Small intestine (tissue), 7 donors: ENCODE measurements at regions not wholly inside any gene's neighbourhood (a gene's known extent, or its start where the extent isn't known, plus 50 kb on each side); places are given as distances from the start of the nearest gene placed in this dataset.

Experiments
- DNase-seq, 2 donors: peaks; one replicate each; pipeline versions ENCODE4 v3.0.0 to v3.0.0-alpha.2; 2013
- FAIRE-seq: peaks from 2 replicates; lab custom pipeline; 2012; peaks lifted over from hg19 to GRCh38; lab: Jason Lieb, UNC
- H3K27ac ChIP-seq, 3 donors: one replicate each; pipeline ENCODE4 v1.5.1; 2013; ENCODE audit warnings: low read length in 2 of 3, mild to moderate bottlenecking in 2 of 3, control low read depth in 1 of 3, inconsistent platforms in 1 of 3, low read depth in 1 of 3, moderate library complexity in 1 of 3
- H3K27me3 ChIP-seq, 3 donors: one replicate each; pipeline ENCODE4 v1.6.1; 2013; ENCODE audit warnings: low read length in 3 of 3, inconsistent platforms in 1 of 3; ENCODE audit not compliant: control insufficient read depth in 3 of 3, insufficient read depth in 3 of 3
- H3K36me3 ChIP-seq, 3 donors: one replicate each; pipeline ENCODE4 v1.6.1; 2013; ENCODE audit warnings: low read length in 3 of 3, inconsistent platforms in 1 of 3, low read depth in 1 of 3, mild to moderate bottlenecking in 1 of 3, moderate library complexity in 1 of 3; ENCODE audit not compliant: control insufficient read depth in 3 of 3, insufficient read depth in 2 of 3
- H3K4me1 ChIP-seq, 3 donors: one replicate each; pipeline ENCODE4 v1.6.1; 2013; ENCODE audit warnings: low read length in 2 of 3, inconsistent platforms in 1 of 3, low read depth in 1 of 3, mild to moderate bottlenecking in 1 of 3, moderate library complexity in 1 of 3; ENCODE audit not compliant: control insufficient read depth in 3 of 3, insufficient read depth in 2 of 3
- H3K4me3 ChIP-seq, 3 donors: one replicate each; pipeline ENCODE4 v1.5.1; 2013; ENCODE audit warnings: low read length in 3 of 3, control low read depth in 1 of 3, inconsistent platforms in 1 of 3, low read depth in 1 of 3, mild to moderate bottlenecking in 1 of 3, moderate library complexity in 1 of 3
- H3K9me3 ChIP-seq, 2 donors: one replicate each; pipeline ENCODE4 v1.6.1; 2013; ENCODE audit warnings: low read depth in 1 of 2, low read length in 1 of 2; ENCODE audit not compliant: control insufficient read depth in 2 of 2, insufficient read depth in 1 of 2
- WGBS, 3 donors: extraction: QIAGEN DNeasy Blood & Tissue Kit; methylation state at CpG; one replicate each; pipeline ENCODE4 v1.1.7; 2013; 5-methylcytosine and 5-hydroxymethylcytosine counted together
- donor health status: healthy with polysubstance abuse.
- donor health status: control.
- donor health status: control.
- donor health status: Bipolar disorder and iron deficiency.
- donor health status: healthy.

DNA sequence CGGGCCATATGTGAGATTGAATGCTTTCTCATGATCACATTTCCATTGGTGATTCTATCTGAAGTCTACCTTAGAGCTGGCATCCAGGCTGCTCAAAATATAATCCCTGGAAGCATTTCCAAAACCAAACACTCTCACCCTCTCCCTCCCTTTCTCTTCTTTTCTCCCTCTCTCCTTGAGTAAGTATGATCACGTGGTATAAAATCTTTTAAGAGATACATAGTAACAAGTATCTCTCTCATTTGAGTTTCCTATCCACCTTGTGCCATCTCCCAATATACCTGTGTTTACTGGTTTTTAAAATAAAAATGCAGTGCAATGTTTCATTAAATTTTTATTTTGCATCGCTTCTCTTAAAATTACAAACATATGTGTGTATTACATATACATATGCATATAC, 350.9 kb upstream of the KCNH8 start:
- Histone ChIP-seq H3K9me3 (no peaks in the 10 kb centered on the region), H3K27ac (no peak overlapping the region), H3K4me1 (no peaks in the 10 kb centered on the region), H3K4me3 (no peak overlapping the region), H3K36me3 (no peaks in the 10 kb centered on the region), H3K27me3 (no peaks in the 10 kb centered on the region)
- FAIRE-seq (no peak), DNase-seq (no peak)
- 83 to 86% (median 85%) methylated on average over 3 of the region's 3 CpGs for WGBS, 3 donors

DNA sequence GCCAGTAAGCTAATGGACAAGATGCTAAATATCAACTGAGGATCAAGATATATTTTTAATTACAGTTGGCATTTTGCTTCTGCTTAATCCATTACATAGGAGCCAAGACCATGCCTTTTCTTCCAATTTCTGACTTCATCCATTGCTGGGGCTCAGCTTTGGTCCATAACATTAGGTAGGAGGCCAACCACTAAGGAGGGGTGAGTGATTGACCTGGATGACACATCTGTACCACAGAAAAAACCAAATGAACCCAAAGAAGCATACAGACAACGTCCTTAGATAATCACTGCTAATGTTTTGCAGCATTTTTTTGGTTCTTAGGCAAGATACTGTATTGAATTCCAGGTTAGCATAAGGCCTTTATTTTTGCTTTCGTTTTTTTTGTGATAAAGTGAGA, 353.2 kb upstream of the KCNH8 start:
- Histone ChIP-seq H3K27ac (no peak overlapping the region), H3K4me3 (no peak overlapping the region), H3K27me3 (no peaks in the 10 kb centered on the region), H3K9me3 (no peaks in the 10 kb centered on the region), H3K36me3 (no peaks in the 10 kb centered on the region), H3K4me1 (no peaks in the 10 kb centered on the region)
- 10 to 44% (median 14%) methylated on average over 2 of the region's 2 CpGs for WGBS, 3 donors
- FAIRE-seq (no peak), DNase-seq (no peak)

- H3K9me3 ChIP-seq: no peaks in the 10 kb centered on the region
- H3K4me1 ChIP-seq: no peaks in the 10 kb centered on the region
- 77 to 87% (median 79%) methylated on average over 10 of the region's 10 CpGs for WGBS, 3 donors
- no peak overlapping the region for H3K4me3 ChIP-seq
- H3K36me3 ChIP-seq: no peaks in the 10 kb centered on the region
- no peak overlapping the region for H3K27ac ChIP-seq
- FAIRE-seq: no peak
- DNase-seq: no peak
- H3K27me3 ChIP-seq: no peaks in the 10 kb centered on the region
These were observed 356.6 kb upstream of the KCNH8 start for GRCh38 chr3:18791752-18792151.

DNA sequence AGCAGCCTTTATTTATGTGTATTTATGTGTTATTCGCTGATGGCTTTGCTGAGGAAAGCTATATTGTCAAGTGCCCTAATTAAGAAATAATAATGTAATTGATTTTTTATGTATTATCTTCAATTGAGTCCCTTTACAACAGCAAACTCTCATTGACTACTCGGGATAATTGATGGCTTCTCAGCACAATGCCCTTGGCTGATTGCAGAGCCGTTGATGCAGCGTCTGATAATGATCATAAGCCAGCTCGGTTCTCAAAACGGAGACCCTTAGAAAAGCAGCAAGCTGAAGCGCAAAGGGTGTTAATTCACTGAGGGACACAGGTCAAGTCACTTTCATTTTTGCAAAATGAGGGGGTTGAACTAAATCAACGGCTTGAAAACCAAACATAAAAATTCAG, 357.1 kb upstream of the KCNH8 start:
- H3K27me3 ChIP-seq: no peaks in the 10 kb centered on the region

DNA sequence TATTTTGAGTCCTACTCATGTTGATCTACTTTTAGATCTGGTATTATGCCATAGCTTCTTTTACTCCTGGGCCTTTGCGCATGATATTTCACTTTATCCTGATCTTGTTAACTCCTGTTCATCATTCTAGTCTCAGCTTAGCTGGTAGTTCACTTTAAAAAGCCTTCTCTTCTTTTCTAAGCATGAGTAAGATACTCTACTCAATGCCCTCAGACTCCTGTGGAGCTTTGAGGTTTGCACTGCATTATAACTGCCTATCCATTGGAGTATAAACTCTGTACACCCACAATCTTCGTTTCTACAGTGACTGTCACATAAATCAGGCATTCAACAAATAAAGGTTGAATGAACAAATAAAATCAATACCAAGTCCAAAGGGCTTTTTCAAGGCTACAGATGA, 357.9 kb upstream of the KCNH8 start:
- no peak overlapping the region for H3K4me3 ChIP-seq
- H3K27ac ChIP-seq: no peak overlapping the region
- FAIRE-seq (no peak), DNase-seq (no peak)
- 57 to 75% (median 59%) methylated on average over 2 of the region's 2 CpGs for WGBS, 3 donors
- H3K9me3 ChIP-seq: no peaks in the 10 kb centered on the region
- no peaks in the 10 kb centered on the region for H3K27me3 ChIP-seq
- no peaks in the 10 kb centered on the region for H3K4me1 ChIP-seq
- no peaks in the 10 kb centered on the region for H3K36me3 ChIP-seq

More for the DNA sequence above, 357.1 kb upstream of the KCNH8 start:
- Histone ChIP-seq H3K36me3 (no peaks in the 10 kb centered on the region), H3K27ac (no peak overlapping the region), H3K4me3 (no peak overlapping the region), H3K4me1 (no peaks in the 10 kb centered on the region), H3K9me3 (no peaks in the 10 kb centered on the region)
- DNase-seq: no peak
- no peak for FAIRE-seq
- WGBS, 3 donors: 49 to 59% (median 57%) methylated on average over 8 of the region's 8 CpGs

DNA sequence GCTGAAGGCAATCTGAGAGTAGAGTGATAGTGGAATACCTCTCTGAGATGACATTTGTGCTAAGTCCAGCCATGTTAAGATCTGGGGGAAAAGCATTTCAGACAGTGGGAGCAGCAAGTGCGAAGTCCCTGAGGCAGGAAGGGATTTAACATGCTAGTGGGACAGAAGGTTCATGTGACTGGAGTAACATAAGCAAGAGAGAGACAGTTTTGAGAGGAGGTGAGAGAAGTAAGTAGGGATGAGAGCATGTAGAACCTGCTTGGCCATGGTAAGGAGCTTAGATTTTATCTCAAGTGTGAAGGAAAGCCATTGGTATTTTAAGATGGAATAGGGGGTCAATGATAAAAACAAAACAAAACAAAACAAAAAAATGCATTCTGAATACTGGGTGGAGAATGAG, 358.6 kb upstream of the KCNH8 start:
- Histone ChIP-seq H3K27me3 (no peaks in the 10 kb centered on the region), H3K4me3 (no peak overlapping the region), H3K36me3 (no peaks in the 10 kb centered on the region), H3K9me3 (no peaks in the 10 kb centered on the region), H3K4me1 (no peaks in the 10 kb centered on the region), H3K27ac (no peak overlapping the region)
- FAIRE-seq: no peak
- DNase-seq: no peak
- WGBS, 3 donors: 93 to 97% (median 96%) methylated on average over 1 of the region's 1 CpG

GRCh38 chr3:18787441-18787840, 360.9 kb upstream of the KCNH8 start:
- H3K9me3 ChIP-seq: no peaks in the 10 kb centered on the region
- WGBS, 3 donors: 87 to 93% (median 90%) methylated on average over 2 of the region's 2 CpGs
- H3K27ac ChIP-seq: no peak overlapping the region
- FAIRE-seq (no peak), DNase-seq (peak in 1 of 2 donors; percentile 6)
- H3K27me3 ChIP-seq: no peaks in the 10 kb centered on the region
- no peaks in the 10 kb centered on the region for H3K36me3 ChIP-seq
- H3K4me1 ChIP-seq: no peaks in the 10 kb centered on the region
- H3K4me3 ChIP-seq: no peak overlapping the region

- Histone ChIP-seq H3K27me3 (no peaks in the 10 kb centered on the region), H3K4me1 (no peaks in the 10 kb centered on the region), H3K36me3 (no peaks in the 10 kb centered on the region), H3K4me3 (no peak overlapping the region), H3K27ac (no peak overlapping the region), H3K9me3 (no peaks in the 10 kb centered on the region)
- no peak for FAIRE-seq
- no peak for DNase-seq
- 63 to 94% (median 83%) methylated on average over 1 of the region's 1 CpG for WGBS, 3 donors
These were observed 361.5 kb upstream of the KCNH8 start for GRCh38 chr3:18786650-18787323.

DNA sequence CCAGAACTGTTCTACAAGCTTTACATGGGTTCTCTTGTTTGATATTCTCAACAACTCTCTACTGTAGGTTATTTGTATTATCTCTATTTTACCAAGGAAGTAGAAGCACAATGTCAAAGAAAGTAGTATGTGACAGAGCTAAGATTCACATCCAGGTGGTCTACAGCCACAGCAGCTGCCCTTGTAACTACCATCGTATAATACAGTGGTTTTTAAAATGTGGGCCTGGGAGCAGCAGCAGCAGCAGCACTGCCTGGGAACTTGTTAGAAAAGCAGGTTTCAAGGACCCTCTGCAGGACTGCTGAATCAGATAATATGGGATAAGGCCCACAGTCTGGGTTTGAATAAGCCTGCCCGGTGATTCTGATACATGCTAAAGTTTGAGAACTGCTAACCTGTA, 357.1 kb upstream of the SATB1 start:
- Histone ChIP-seq H3K27me3 (no peaks in the 10 kb centered on the region), H3K36me3 (no peaks in the 10 kb centered on the region), H3K27ac (no peak overlapping the region), H3K9me3 (no peaks in the 10 kb centered on the region), H3K4me1 (no peaks in the 10 kb centered on the region), H3K4me3 (no peak overlapping the region)
- FAIRE-seq (no peak), DNase-seq (no peak)
- WGBS, 3 donors: 76 to 88% (median 81%) methylated on average over 2 of the region's 2 CpGs
